ENCODE measurements at regions not wholly inside any gene's neighbourhood (a gene's known extent, or its start where the extent isn't known, plus 50 kb on each side); places are given as distances from the start of the nearest gene placed in this dataset.
"Not testable (repeated sequence)": the region's sequence is repeated elsewhere in the genome, so short reads cannot be mapped to it uniquely, and the experiment has no call there.

DNA sequence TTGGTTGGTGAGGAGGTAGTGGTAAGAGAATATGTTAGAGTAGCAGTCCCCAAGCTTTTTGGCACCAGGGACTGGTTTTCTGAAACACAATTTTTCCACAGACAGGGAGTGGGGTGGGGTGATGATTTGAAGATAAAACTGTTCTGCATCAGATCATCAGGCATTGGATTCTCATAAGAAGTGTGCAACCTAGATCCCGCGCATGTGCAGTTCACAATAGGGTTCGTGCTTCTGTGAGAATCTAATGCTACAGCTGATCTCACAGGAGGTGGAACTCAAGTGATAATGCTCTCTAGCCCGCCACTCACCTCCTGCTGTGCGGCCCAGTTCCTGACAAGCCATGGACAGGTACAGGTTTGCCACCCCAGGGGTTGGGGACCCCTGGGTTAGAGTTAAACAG, 423.3 kb downstream of the GPAT3 start:
- H3K27ac ChIP-seq: no peak overlapping the region
- no peak overlapping the region for H3K4me3 ChIP-seq

GRCh38 chr4:83947830-83948193, 411.9 kb downstream of the GPAT3 start:
- no peak overlapping the region for H3K27ac ChIP-seq
- no peak overlapping the region for H3K4me3 ChIP-seq

DNA sequence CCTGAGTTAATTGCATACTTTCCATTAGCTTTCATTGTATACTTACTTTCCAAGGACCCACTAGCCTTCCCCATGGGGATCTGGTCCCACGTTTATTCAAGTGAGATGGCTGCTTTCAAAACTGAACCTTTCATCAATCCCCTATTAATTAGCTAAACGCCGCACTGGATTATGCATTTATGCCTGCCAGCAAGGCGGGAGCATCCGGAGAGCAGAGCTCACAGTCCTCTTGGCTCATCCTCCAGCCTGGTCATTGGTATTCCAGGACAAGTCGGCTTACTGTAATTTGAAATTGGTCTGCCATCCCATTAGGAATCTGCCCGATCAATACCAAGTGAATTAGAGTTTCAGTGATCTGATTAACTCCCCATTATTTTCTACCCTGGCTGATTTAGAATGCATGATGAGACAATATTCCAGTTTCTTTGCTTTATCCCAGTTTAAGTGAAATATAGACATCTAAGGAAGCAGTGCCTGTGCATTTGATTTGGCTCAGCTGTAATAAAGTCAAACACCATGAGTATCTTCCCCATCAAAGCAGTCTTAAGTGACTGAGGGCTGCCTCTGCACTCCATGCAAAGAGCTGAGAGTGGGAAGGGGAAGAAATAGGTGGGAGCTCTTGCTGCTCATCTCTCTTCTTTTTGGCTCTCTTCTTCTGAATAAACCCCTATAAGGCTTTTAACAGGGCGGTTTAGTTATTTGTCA, 411.4 kb downstream of the GPAT3 start:
- Histone ChIP-seq H3K4me3 (no peak overlapping the region), H3K27ac (no peak overlapping the region)

DNA sequence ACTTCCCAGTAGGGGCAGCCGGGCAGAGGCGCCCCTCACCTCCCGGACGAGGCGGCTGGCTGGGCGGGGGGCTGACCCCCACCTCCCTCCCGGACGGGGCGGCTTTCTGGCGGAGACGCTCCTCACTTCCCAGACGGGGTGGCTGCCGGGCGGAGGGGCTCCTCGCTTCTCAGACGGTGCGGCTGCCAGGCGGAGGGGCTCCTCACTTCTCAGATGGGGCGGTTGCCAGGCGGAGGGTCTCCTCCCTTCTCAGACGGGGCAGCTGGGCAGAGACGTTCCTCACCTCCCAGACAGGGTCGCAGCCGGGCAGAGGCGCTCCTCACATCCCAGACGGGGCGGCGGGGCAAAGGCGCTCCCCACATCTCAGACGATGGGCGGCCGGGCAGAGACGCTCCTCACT, 407.8 kb downstream of the GPAT3 start:
- H3K27ac ChIP-seq, H3K4me3 ChIP-seq: not testable (repeated sequence)

DNA sequence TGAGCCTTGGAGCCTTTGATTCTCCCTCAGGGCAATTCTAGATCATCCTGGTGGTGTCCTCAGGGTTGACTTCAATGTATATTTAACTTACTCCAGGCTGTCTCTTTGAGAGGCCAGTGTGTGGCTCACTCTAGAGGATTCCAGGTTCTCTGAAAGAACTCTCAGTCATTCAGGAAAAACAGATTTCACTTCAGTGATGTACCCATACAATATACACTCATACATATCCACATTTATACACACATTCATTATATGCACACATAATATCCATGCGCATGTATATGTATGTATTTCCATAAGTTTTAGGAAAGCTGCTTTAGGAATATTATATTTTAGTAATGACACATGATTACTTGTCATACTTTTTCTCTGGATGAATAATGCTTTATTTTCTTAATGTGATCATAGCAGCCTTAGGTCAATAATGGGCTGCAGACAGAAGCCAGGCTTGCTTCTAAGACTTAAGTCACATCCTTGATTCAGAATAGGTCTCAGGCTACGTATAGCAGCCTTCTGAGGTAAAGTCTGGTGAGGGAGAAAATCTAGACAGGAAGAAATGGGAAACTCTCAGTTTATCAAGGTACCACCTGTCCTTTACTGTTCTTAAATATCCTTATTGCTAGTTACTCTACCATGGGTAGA, 397.0 kb downstream of the GPAT3 start:
- no peak overlapping the region for H3K4me3 ChIP-seq
- no peak overlapping the region for H3K27ac ChIP-seq

DNA sequence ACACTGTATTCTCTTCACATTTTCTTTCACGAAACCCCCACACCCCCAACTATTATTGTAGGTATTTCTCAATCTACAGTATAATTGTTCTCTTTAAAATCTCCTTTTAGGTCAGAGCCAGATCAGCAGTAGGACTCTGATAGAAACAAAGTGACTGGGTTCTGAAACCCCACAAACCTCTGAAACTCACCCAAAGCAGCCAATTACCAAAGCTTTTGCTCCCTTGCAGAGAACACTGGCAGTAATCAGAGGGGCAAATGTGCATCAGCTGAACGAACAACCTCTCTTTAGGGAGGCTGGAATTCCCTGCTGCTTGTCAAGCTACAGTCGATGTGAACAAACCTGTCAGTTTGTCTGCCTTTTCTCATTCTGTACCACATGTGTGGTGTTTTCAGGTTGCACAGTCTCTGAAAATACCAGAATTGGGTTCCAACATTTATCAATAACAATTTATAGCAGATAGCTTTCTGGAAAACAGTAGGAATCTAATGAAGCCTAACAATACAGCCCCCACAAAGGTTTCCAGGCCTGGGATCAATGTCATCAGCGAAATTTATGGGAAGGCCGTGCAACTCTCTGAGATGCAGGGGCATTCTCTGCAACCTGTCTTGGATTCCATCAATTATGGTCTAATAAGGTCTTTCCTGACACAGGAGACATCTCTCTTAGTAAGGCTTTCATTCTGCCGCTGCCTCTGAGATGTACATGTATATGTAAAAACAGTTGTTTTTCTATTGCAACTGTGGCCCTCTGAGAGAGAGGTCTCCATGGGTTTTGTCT, 395.9 kb downstream of the GPAT3 start:
- Histone ChIP-seq H3K4me3 (no peak overlapping the region), H3K27ac (no peak overlapping the region)

DNA sequence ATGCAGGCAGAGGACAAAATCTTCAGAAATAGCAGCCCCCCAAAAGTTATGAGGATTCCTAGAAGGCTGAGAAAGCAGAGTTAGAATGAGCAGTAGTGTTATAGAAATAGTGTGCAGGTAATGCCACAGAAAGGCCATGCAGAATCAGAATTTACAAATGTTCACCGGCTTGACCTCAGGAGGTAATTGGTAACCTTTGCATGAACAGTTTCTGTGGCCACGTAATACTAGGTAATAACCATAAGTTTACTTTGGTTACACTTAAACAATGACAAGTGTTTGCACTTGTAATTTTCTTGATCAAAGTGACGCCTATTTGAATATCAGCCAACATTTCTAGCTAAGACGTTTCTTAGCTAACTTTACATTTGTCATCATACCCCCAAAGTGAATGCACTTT, 393.6 kb downstream of the GPAT3 start:
- H3K27ac ChIP-seq: no peak overlapping the region
- H3K4me3 ChIP-seq: no peak overlapping the region

DNA sequence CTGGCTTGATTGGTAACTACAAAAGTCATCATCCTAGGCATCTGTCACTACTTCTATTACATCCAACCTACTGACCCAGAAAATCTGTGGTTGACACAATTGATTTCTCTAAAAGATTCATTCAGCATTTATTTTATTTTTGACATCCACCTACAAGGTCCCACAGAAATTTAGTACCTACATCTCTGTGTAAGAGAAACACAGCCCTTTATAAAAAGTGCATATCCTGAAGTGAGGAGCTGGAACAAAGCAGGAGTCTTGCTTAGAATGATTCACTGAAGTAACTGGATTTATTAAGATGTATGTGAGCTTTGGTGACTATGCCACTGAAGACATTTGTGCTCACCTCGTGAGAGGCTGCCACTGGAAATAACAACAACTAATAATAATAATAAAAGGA, 391.0 kb downstream of the GPAT3 start:
- Histone ChIP-seq H3K4me3 (no peak overlapping the region), H3K27ac (no peak overlapping the region)

- no peak overlapping the region for H3K4me3 ChIP-seq
- no peak overlapping the region for H3K27ac ChIP-seq
Measured at GRCh38 chr4:83923341-83923740, 387.4 kb downstream of the GPAT3 start.

GRCh38 chr4:83922402-83922801, 386.5 kb downstream of the GPAT3 start:
- H3K4me3 ChIP-seq: no peak overlapping the region
- no peak overlapping the region for H3K27ac ChIP-seq

GRCh38 chr4:83921124-83921523, 385.2 kb downstream of the GPAT3 start:
- no peak overlapping the region for H3K27ac ChIP-seq
- H3K4me3 ChIP-seq: no peak overlapping the region

DNA sequence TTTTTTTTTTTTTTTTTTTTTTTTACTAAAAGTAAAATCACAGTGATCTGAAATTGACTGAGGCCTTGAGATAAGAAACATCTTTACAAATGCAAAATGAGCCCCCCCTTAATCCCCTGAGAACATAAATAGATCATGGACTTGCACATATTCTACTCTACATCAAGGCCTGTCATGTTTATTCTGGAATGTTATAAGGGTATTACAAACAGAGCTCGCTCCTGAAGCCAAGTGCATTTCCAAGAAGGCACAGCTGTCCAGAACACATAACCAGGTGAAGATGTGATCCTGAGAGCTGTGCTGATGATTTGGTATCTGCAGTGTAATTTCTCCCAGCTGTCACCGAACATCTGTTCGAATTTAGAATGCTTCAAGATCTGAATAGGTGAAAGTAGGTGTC, 384.5 kb downstream of the GPAT3 start:
- no peak overlapping the region for H3K4me3 ChIP-seq
- no peak overlapping the region for H3K27ac ChIP-seq

GRCh38 chr4:83917572-83917971, 381.7 kb downstream of the GPAT3 start:
- H3K27ac ChIP-seq: no peak overlapping the region
- H3K4me3 ChIP-seq: no peak overlapping the region

DNA sequence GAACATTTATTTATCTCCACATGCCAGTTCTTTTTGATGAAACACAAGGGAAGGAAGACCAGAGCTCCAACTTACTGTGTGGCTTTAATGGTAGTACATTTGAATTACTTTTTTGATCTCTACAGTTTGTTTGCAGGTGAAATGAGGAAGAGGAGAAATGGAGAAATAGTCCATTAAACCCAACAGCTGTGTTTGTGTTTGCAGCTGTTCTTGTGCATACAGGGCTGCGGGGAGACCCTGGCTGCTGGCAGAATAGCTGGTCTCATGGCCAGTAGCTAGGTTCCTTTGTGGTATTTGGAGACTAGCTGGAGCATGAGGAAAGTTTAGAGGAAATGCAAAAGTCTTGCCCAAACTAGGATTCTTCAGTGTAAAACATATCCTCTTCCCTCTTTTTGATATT, 374.8 kb downstream of the GPAT3 start:
- H3K4me3 ChIP-seq: no peak overlapping the region
- no peak overlapping the region for H3K27ac ChIP-seq

DNA sequence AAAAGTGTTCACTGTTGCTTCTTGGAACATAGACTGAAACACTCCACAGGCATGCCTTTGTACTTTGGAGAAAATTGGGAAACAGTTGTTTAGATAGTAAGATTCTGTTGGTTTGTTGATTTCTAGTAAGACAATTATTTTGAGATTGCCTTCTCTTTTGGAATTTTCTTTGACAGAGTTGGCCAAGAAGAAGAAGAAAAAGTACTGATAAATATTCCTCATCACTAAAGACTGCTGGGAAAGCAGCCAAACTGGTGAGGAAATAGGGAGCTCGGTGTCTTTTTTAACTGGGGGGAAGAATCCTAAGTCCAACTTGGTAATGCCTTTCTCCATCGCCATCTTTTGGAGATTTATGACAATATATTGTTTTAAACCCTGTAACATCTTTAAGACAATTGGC, 370.7 kb downstream of the GPAT3 start:
- no peak overlapping the region for H3K4me3 ChIP-seq
- no peak overlapping the region for H3K27ac ChIP-seq

DNA sequence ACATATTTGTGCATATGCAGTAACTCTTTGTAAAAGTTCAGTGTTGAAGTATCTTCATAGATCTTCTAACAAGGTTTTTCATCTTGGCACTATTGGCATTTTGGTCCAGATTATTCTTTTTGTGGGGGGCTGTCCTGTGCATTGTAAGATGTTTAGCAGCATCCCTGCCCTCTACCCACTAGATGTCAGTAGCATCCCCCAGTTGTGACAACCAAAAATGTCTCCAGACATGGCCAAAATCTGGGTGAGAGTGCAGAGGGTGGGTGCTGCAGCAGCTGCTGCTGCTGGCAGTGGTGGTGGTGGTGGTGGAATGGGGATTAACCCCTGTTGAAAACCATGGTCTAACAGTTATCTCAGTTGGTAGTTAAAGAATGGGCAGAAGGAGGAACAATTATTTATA, 370.0 kb downstream of the GPAT3 start:
- Histone ChIP-seq H3K4me3 (no peak overlapping the region), H3K27ac (no peak overlapping the region)

DNA sequence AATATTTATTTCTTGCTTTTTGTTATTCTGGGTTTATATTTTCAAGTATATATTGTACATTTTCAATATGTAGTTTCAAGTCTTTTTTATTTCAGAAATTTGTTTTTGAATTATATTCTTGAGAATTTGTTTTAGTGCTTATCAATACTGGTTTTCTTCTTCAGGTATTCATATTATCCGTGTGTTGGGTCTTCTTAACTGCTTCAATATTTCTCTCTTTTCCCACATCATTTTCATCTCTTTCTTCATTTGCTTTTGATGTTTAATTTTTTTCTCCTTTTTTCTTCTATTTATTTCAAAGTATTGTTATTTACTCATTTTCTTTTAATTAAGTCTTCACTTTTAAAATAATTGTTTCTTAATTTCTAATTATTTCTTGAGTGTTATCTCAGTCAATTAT, 367.8 kb downstream of the GPAT3 start:
- H3K27ac ChIP-seq, H3K4me3 ChIP-seq: not testable (repeated sequence)

DNA sequence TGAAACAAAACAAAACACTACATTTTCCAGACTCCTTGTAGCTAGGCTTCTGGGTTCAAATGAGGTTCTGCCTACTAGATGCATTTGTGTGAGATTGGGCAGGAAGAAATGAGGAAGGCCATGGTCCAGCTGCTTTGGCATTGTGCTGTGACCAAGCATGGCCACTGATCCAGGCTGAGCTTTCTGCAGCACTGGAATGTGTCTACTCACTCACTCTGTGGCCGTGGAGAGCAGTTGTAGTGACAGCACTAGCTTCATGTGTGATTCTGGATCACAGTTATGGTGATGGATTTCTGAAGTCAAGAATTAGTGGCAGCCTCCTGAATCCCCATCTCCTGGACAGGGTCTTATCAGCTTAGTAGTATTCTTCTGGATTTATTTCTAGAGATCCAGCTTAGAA, 358.9 kb downstream of the GPAT3 start:
- H3K27ac ChIP-seq: no peak overlapping the region
- H3K4me3 ChIP-seq: no peak overlapping the region

DNA sequence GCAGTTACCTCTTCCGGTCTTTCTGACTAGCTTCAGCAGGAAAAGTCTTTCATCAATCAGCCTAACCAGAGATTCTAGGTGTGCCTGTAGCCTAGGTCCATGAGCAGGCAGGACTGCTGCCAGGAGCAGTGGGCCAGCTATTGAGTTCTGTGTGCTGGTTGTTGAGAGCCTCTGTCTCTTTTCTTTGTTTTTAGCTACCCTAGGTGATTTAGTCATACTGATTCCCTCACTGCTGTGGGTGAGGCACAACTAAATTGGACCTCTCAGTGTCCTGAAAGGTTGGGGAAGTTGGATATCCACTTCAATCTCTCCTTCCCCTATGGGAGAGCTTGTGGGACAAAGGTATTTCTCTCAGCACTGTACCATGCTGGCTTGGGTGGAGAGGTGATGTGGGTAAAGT, 354.9 kb downstream of the GPAT3 start:
- H3K27ac ChIP-seq: no peak overlapping the region
- no peak overlapping the region for H3K4me3 ChIP-seq

DNA sequence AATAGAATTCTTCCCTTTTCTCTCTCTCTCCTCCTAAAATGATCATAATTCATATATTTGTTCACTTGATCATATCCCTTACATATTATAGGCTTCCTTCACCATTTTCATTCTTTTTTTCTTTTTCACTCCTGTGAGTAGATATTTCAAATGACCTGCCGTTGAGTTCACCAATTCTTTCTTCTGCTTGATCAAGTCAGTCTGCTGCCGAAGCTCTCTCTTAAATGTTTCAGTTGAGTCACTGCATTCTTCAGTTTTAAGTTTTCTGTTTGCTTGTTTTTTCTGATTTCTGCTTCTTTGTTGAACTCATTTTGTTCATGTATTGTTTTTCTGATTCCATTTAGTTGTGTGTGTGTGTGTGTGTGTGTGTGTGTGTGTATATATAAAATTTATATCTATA, 354.3 kb downstream of the GPAT3 start:
- Histone ChIP-seq H3K27ac (no peak overlapping the region), H3K4me3 (no peak overlapping the region)

DNA sequence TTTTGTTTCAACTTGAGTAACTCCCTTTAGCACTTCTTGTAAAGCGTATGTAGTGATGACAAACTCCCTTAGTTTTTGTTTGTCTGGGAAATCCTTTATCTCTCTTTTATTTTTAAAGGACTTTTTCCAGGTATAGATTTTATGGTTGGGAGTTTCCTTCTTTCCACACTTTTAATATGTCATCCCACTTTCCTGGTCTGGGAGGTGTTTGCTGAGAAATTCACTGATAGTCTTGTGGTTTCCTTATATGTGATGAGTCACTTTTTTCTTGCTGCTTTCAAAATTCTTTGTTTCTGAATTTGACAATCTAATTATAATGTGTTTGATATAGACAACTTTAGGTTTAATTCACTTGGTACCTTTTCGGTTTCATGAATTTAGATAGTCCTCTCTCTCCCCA, 353.9 kb downstream of the GPAT3 start:
- Histone ChIP-seq H3K4me3 (no peak overlapping the region), H3K27ac (no peak overlapping the region)

Measured in skin epidermis (tissue), 12 donors.